T-helper 1 cell treated with Interleukin-12 subunit alpha and Interleukin-12 subunit beta and Interleukin-4 antibody, amounts not matched to agents 30 ng/mL and 1 ng/mL, for 36 hours (primary cell): ENCODE measurements at regions not wholly inside any gene's neighbourhood (a gene's known extent, or its start where the extent isn't known, plus 50 kb on each side); places are given as distances from the start of the nearest gene placed in this dataset.

Experiments
- intact Hi-C: fragments of 100-400 bp; cut with micrococcal nuclease; formaldehyde crosslinking; loops from one replicate; pipeline ENCODE4 v1.15.1; 2024

DNA sequence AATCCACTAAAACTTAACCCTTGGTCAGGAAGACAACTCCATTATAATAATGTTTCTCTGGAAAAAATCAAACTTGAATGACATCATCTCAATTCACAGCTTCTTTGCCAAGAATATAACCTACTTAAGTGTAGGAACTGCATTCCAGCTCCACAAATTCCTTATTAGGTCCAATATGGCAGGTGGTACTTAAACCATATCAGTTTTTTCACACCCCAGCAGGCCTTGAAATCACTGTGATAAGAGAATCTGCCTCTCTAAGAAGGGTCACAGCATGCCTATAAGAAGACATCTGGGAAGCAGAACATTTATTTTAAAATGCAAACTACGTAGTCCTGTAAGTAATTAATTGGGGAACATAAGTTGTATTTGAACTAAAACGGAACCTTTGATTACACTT lies 687.8 kb downstream of the DIAPH3 start:
- intact Hi-C loops = loop anchor here (5.0 kb wide), 1 partner anchor 201 kb away; no protein-coding TSS in a partner anchor

DNA sequence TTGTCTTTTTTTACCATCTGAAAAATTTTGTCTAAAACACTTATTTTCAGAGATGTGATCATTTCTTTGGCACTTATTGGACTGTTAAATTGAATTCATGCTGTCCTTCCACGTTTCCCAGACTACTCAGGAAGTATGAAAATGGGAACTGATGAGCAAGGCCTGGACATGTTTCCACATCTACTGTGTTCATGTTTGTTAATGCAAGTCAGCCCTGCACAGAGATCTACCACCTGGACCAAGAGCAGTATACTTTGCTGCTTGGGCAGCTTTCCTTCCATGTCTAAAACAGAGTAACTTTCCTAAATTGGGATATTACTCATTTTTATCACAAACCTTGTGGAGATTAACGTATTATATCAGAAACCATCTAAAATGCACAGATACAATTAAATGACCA lies 687.4 kb downstream of the DIAPH3 start:
- intact Hi-C loops = loop anchor here (5.0 kb wide), 1 partner anchor 201 kb away; no protein-coding TSS in a partner anchor

DNA sequence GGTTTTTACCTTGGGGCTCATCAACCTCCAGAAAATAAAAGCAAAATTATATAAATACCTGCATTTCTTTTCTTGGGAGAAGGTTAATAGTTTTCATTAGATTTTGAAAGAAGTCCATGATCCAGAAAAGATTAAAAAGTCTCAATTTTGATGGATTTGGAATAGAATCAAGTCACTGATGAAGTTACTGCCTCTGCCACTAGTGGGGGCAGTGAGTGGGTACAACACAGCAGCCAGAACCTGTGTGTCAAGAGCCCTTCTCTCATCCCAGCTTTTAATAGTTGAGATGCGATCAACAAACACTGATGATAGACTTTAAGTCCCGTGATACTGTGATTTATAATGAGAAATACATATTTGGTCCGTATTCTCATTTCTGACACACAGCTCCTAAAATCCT lies 686.7 kb downstream of the DIAPH3 start:
- intact Hi-C loops = loop anchor here (5.0 kb wide), 1 partner anchor 200 kb away; no protein-coding TSS in a partner anchor

DNA sequence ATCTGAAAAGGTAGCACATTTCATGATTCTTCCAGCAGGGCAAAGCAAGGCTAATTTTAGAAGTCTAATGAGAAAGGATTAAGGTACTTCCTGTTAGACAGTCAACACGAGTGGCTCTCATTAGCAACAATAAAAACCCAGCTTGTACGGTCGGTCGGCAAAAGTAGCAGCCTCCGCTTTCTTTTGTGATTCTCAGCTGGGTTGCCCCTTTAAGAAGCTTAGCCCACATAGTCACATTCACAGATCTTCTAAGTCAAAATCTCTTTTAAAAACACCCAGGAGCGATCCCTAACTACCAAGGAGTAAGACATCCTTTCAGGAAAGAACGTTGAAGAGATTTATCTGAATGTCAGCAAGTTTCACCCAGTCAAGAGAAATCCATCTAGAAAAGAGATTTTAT lies 684.8 kb downstream of the DIAPH3 start:
- intact Hi-C loops = loop anchor here (5.0 kb wide), 1 partner anchor 198 kb away; no protein-coding TSS in a partner anchor

DNA sequence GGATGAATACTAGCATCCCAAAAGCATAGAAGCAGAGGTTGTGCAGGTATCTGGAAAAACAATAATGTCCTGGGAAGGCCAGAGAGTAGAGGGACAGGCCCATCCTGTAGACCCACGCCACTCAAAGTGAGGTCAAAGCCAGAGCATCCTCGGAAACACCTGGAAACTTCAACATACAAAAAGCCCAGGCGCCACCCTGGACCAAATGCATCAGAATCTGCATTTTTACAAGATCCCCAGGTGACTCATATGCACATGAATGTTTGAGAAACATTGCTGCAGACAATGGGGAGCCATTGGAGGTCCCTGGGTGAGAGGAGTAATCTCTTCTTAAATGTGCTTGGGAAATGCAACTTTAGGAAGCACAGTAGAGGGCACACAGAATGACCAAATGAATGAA lies 684.1 kb downstream of the DIAPH3 start:
- intact Hi-C loops = loop anchor here (5.0 kb wide), 1 partner anchor 198 kb away; no protein-coding TSS in a partner anchor

DNA sequence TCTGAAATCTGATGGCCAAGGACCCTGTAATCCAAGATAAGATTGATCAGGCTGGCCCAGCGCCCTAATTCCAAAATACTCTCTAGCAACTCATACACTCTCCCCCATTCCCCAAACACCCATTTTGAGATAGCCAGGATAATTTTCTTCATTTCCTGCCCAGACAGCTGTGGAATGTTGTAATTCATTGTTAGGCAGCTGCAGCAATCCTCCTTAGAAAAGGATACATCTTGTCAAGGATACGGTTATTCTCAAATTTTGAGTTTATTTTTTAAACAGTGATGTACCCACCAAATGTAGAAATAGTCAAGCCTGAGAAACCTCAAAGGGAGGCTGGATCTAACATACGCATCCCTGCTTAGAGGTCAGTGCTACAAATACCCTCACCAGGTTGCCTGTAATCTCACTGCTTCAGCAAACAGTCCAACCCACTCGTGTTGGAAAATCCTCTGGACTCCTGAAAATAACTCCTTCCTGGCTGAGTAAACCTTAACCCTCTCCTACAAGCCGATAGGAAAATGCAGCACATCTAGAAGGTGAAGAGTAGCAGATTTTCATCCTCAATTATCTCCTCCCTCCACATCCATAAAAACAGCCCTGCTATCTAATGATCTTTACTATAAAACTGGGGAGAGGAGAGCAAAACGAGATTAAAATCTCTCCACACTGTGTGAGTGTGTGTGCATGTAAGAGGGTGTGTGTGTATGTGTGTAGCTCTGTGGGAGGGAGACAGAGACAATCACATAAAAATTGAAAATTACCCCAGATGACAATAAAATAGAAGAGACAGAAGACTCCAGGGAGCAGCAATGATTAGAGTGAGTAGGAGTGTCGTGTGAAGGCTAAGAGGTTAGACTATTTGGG lies 683.1 kb downstream of the DIAPH3 start:
- intact Hi-C loops = no loop called here

DNA sequence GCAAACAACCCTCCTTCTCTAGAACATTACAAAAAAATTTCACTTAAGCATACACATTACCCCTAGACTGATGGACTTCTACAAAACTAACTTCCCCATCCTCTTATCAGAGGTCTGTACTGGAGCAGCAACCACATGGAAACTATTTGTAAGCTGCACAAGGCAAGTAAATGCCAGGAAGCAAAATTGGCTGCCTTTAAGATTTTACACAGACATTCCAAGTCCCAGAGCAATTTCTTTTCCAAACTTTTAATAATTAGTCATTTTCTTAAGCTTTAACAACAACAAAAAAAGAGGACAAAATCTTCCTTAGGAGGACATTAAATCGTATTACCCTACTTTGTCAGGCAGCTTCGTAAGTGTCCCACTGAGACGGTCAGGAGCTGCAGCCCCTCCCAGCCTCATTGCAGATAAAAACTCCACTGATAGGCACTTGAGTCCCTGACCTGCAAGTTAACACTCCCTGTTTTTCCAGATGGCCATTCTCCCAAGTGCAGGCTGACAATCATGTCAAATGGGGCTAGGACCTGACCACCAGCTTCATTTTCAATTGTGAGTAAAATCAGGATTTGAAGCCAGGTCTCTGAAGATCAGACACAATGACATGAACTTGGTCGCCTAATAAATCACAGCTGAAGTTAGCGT lies 680.1 kb downstream of the DIAPH3 start:
- intact Hi-C loops = no loop called here

DNA sequence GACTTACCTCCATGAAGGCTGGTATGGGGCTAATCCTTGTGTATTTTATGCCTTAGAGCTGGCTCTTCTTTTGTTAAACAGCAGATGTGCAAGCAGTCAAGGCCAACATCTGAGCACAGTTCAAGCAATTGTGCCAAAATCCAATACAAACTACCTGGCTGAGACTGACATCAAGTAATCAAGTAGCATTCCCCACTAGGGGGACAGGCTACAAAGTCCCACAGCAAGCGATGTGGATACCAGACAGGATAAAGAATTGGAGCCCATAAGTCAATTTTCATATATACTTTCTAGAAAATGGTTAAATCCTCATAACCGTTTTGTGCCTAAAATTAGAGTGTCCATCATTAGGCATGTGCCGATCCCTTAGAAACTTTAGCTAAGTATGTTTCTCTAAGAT lies 675.8 kb downstream of the DIAPH3 start:
- intact Hi-C loops = no loop called here

DNA sequence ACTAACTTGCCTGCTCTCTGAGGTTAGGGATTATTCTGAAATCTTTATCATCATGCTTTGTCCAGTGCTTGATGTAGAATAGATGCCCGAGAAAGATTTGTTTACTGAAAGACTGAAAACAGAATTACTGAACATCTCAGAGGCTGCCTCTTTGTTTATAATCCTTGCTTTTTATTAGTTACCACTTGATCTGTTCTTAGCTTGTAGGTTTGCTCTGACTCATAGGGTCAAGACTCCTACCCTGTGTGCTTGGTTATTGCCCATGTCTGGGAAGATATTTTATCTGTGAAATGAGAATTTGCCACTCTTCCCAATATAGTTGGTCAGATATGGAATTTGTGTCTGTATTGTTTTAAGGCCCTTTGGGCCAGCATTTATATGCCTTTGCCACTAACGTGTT lies 675.3 kb downstream of the DIAPH3 start:
- intact Hi-C loops = no loop called here

DNA sequence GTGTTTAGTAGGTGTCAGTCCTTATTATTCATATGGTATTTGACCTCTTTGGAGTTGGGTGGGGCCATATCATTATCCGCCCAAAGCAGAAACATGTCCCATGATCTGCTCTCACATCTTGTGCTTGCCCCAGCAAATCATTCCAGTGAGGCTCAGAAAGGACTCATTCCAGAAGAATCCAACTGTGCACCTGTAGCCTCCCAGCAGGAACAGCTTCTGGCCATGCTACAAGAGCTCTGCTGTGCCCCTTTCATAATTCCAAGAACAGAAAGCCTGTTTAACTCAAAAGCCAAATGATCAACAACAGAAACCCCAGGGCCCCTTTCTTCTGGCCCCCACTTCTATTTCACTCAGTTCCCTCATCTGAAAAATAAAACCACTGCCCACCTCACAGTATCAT lies 673.1 kb downstream of the DIAPH3 start:
- intact Hi-C loops = no loop called here

DNA sequence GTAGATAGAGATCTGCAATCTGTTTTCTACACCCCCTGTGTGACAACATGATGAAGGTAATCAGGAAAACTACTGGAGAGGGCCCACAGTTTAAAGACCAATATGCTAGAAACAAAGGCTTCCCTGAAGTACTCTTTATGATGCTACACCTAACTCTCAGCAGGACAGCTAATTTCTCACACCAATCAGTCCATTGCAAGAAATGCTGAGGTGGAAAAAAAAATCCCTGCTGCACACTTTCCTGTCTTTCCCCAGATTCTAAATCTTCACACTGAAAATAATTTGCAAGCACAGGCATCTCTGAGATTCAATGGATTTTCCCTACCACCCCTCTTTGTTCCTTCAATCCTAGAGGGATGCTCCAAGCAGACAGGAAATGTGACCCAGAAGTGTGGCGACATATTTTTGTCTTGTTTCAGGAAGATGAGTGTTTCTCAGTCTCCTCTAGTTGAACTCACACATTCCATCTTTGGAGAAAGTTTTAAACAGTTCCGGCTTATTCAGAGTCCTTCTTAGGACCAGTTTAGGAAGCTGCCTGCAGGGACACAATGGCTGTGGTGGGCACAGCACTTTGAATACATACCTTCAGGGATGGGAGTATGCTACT lies 671.6 kb downstream of the DIAPH3 start:
- intact Hi-C loops = no loop called here

DNA sequence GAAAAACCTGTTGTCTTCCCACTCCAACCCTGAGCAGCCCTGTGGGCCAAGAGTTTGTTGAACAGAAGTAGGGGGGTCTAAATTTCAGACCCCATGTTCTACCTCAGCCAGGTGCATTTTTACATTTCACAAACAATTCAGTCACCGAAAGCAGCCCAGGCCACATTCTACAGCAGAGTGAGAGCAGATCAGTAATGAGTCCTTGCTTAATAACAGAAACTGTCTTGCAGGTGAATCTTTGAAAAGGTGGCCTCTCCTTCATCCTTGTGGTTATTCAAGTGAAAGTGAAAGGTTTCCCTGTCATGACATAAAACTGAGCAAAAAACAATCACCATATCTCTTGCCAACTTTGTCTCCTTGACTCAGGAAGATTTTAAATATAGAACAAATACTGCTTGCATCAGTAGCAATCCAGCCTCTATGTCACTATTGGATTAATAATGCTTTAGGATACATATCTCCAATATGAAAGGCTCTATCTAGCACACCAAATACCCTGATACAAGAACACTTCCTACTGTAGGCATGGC lies 670.2 kb downstream of the DIAPH3 start:
- intact Hi-C loops = no loop called here

DNA sequence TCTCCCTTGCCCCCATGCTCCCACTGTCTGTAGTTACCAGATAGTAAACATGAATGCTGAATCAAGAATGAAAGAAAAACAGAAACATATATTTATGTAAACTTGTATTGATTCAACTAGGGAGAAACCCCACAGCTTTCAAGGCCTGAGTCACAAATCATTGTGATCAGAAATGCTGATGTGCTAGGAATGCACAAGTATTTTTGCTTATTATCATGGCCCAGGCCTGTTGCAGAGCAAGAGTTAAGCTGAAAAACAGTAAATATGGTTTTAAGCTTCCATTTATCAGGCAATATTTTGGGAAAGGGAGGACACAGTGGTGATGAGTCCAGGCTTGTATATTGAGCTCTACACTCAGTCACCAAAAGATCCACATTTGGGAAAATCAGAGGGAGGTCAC lies 669.6 kb downstream of the DIAPH3 start:
- intact Hi-C loops = no loop called here

DNA sequence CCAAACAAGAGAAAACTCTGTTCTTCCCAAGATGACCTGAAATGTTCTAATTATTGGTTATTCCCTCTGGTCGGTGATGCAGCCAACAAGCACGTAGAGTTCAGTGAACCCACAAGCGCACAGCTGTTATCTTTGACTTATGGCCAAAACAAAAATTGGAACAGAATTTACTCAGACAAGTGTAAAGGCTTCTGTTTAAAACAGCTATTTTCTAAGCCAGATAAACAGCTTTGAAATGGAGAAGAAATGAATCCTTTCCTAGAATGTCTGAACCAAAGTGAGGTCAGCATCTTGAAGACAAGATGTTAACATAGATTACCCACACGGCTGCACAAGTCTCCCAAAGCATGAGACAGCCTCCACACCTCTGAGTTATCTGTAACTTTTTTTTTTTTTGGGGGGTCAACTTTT lies 669.2 kb downstream of the DIAPH3 start:
- intact Hi-C loops = no loop called here

DNA sequence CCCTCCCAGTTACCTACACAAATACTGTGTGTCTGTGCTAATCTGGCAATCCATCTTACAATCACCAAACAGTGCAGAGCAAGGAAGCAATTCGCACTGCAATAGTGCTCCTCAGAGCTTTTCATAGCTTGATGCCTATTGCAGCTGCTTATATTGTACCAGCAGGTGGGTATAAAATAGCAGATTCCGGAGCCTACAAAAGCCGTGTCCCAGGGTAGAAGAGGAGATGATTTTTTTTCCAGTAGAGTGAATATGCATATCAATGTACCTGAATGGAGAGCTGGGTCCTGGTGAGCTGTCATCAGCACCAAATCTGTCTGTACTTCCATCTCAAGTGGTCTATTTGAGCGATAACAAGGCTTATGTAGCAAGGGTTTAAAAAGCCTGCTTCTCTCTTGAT lies 668.4 kb downstream of the DIAPH3 start:
- intact Hi-C loops = no loop called here

DNA sequence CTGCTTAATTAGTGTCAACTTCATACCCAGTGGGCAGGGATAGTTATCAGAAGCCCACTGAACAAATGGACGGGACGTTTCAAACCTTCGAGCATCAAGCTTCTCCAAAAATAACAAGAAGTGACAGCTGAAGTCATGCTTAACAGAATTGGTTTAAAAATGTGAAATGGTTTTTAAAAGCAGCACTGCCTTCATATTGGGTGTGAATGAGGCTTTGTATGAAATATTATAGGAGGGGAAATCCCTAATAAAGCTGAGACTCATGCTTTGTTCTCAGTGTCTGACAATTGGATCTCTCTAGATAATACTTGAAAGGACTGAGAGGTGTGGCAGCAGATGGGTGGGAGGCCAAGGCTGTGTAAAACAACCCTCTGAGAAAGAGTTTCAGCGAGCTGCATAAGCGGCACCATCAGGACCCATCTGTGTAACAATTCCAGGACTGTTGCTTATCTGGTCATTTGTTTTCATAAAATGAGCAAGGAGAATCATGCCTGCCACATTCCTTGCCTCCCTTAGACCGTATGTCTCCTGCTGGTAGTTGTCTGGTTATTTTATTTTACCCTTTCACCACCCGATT lies 667.7 kb downstream of the DIAPH3 start:
- intact Hi-C loops = no loop called here

DNA sequence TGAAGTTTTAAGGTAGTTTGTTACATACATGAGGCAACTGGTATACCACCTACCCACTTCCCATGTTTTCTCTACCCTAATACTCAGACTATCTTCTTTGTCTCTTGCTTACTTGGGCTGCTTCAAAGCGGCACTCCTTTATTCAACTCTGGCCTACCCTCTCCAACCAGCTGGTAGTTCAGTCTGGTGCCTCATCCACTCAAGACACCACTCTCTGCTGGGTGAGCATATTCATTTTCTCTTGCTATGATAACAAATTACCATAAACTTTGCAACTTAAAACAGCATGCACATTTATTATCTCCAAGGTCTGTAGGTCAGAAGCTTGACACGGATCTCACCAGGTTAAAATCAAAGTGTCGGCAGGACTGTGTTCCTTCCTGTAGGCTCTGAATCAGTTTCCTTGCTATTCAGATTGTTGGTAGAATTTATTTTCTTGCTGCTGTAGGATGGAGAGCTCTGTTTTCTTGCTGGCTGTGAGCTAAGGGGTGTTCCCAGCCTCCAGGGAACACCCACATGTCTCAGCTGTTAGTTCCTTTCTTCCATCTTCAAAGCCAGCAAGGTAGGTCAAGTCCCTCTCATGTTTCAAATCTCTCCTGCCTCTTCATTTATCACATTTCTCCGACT lies 666.0 kb downstream of the DIAPH3 start:
- intact Hi-C loops = no loop called here

DNA sequence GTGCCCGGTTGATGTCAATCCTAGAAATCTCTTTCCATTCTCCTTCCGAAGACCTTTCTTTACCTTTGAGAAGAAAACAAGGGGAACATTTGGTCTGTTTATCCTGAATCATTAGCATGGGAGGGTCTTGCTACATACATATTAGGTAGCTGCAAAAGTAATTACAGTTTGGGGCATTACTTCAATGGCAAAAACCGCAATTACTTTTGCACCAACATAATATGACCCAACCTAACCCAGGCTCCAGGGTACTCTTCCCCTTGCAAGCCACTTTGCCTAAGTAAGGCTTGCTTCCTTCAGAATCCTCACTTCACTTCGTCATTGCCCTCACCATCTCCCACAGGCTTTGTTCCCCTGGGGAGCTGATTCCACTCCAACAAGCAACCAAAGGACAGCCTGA lies 662.7 kb downstream of the DIAPH3 start:
- intact Hi-C loops = no loop called here

DNA sequence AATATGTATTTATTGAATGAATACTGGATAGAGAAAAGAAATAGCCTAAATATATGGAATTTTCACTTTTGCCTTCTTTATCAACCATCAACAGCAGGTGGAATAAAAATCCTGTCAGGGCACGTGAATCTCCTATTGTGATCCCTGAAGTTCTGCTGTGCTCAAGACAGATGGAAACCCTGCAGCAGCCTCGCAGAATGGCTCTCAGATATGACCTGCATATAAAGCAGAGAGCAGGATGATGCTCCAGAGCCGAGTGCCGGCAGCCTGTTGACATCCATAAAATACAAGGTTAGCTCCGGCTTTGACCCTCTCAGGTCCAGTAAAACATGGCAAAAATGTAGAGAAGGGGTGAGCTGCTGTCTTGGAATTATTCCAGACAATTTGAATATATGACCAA lies 659.3 kb downstream of the DIAPH3 start:
- intact Hi-C loops = no loop called here

DNA sequence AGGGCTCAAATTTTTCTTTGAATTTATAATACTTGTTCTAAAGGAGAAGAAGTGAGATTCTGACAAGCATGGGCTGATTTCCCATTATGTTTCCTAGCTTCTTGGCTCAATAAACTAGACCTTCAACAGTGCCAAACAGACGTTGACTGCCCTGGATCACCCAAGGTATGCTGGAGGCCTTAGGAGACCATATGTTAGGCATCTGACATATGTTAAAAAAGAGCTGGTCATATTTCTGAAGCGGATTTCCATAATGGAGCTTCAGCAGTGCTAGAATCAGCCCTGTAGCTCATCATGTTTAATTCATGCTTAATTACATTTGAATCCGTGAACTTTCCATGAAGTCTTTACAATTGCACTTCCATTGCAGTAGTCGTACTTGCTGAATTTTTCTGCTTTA lies 653.3 kb downstream of the DIAPH3 start:
- intact Hi-C loops = no loop called here

DNA sequence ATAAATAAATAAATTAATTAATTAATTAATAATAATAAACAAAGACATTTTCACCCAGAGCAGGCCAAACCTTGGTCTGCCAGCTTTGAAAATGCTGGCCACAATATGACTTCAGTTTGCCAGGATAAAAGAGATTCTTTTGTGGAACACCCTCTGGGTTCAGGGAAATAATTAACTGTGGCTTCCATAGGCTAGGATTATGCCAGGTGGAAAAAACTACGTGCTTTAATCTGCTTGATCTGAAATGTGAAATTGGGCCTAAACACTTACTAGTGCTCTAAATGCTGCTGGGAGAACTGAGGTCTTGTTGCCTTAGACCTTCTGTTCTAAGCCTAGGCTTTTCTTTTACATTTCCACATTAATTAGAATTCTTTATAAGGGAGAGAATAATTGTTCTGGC lies 650.0 kb downstream of the DIAPH3 start:
- intact Hi-C loops = no loop called here
